ENCODE measurements at regions not wholly inside any gene's neighbourhood (a gene's known extent, or its start where the extent isn't known, plus 50 kb on each side); places are given as distances from the start of the nearest gene placed in this dataset.
"Not testable (repeated sequence)": the region's sequence is repeated elsewhere in the genome, so short reads cannot be mapped to it uniquely, and the experiment has no call there.

DNA sequence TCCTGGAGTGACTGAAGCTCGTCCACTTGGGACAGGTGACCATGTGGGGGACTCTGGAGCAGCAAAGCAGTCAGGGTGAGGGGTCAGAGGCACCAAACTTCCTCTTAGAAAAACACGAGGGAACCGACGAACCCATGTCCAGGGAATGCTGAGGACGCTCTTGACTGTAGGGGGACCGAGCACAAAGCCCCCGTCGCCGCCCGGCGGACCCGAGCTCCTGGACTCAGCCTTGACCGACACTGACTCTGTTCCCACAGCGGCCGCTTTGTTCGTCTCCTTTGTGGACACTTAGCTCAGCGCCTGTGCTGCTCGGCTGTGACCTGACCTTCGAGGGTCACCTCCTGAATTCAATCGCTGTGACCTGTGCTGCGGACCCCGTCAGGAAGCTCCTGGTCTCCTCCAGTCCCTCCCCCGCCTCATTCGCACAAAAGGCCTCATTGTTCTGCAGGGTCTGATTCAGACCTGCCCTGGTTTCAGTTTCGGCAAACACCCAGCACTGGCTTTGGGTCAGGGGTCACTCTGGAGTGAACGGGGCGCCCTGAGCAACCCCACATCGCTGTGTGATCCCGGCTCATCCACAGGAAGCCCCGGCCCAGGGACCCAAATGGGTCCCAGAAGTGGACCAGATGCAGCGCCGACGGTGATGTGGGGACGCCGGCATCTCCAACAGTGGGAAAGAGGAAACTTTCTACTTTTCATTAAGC is 454.8 kb downstream of the PREX1 start (continued):
- TF ChIP-seq MED8 (CRISPR knock-in tag; IDR thresholded peaks at IDR 0.05; ENCODE audit: insufficient replicate concordance), result peak; percentile 96
- TF ChIP-seq ZNF160 (CRISPR knock-in tag; IDR thresholded peaks at IDR 0.05), result peak; percentile 73; the same call in 1 of the 2 replicates
- TF ChIP-seq SP1 (IDR thresholded peaks at IDR 0.05); CBX2 (IDR thresholded peaks at IDR 0.05; ENCODE audit: low read depth, low read length): not testable (repeated sequence)
- TF ChIP-seq SP1 (CRISPR knock-in tag; IDR thresholded peaks at IDR 0.05), result 0 out of 2 replicates have a peak, but pooled peaks have one; percentile 40
- TF ChIP-seq, protein P1, sequence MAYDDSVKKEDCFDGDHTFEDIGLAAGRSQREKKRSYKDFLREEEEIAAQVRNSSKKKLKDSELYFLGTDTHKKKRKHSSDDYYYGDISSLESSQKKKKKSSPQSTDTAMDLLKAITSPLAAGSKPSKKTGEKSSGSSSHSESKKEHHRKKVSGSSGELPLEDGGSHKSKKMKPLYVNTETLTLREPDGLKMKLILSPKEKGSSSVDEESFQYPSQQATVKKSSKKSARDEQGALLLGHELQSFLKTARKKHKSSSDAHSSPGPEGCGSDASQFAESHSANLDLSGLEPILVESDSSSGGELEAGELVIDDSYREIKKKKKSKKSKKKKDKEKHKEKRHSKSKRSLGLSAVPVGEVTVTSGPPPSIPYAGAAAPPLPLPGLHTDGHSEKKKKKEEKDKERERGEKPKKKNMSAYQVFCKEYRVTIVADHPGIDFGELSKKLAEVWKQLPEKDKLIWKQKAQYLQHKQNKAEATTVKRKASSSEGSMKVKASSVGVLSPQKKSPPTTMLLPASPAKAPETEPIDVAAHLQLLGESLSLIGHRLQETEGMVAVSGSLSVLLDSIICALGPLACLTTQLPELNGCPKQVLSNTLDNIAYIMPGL (CRISPR knock-in tag; IDR thresholded peaks at IDR 0.05; ENCODE audit: borderline replicate concordance in 1 of 2, low read depth in 1 of 2), result peak; percentile 52 to 82
- TF ChIP-seq, protein P2, sequence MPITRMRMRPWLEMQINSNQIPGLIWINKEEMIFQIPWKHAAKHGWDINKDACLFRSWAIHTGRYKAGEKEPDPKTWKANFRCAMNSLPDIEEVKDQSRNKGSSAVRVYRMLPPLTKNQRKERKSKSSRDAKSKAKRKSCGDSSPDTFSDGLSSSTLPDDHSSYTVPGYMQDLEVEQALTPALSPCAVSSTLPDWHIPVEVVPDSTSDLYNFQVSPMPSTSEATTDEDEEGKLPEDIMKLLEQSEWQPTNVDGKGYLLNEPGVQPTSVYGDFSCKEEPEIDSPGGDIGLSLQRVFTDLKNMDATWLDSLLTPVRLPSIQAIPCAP (CRISPR knock-in tag; IDR thresholded peaks at IDR 0.05; ENCODE audit: low read depth), result peak; percentile 98
- peak; percentile 91 for TF ChIP-seq ASH2L (IDR thresholded peaks at IDR 0.05; ENCODE audit: insufficient read length, low read depth, low read length)
- TF ChIP-seq, protein P3, sequence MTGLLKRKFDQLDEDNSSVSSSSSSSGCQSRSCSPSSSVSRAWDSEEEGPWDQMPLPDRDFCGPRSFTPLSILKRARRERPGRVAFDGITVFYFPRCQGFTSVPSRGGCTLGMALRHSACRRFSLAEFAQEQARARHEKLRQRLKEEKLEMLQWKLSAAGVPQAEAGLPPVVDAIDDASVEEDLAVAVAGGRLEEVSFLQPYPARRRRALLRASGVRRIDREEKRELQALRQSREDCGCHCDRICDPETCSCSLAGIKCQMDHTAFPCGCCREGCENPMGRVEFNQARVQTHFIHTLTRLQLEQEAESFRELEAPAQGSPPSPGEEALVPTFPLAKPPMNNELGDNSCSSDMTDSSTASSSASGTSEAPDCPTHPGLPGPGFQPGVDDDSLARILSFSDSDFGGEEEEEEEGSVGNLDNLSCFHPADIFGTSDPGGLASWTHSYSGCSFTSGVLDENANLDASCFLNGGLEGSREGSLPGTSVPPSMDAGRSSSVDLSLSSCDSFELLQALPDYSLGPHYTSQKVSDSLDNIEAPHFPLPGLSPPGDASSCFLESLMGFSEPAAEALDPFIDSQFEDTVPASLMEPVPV (CRISPR knock-in tag; IDR thresholded peaks at IDR 0.05), result peak; percentile 66; the same call in 1 of the 2 replicates
- peak; percentile 83 for TF ChIP-seq HHEX (CRISPR knock-in tag; IDR thresholded peaks at IDR 0.05)
- TF ChIP-seq ZNF678 (CRISPR knock-in tag; IDR thresholded peaks at IDR 0.05), result peak; percentile 69; the same call in 1 of the 2 replicates
- TF ChIP-seq ZNF878 (CRISPR knock-in tag; IDR thresholded peaks at IDR 0.05), result peak; percentile 61; the same call in 1 of the 2 replicates
- TF ChIP-seq CBX2 (CRISPR knock-in tag; IDR thresholded peaks at IDR 0.05; ENCODE audit: low read depth), result peak; percentile 84; the same call in 1 of the 2 replicates
- peak; percentile 85 for TF ChIP-seq ZZZ3 (CRISPR knock-in tag; IDR thresholded peaks at IDR 0.05; ENCODE audit: borderline replicate concordance)
- peak; percentile 18; the same call in 1 of the 2 replicates for TF ChIP-seq SMC3 (IDR thresholded peaks at IDR 0.05; ENCODE audit: low read length)
- TF ChIP-seq IRF2 (CRISPR knock-in tag; IDR thresholded peaks at IDR 0.05), result peak; percentile 96
- TF ChIP-seq ONECUT2 (CRISPR knock-in tag; IDR thresholded peaks at IDR 0.05), result peak; percentile 65; the same call in 1 of the 2 replicates
- TF ChIP-seq HOXA3 (CRISPR knock-in tag; IDR thresholded peaks at IDR 0.05), result peak; percentile 97
- peak; percentile 73; the same call in 1 of the 2 replicates for TF ChIP-seq ATF7-NPFF (CRISPR knock-in tag; IDR thresholded peaks at IDR 0.05; ENCODE audit: low read depth)
- peak; percentile 90 for TF ChIP-seq ZNF230 (CRISPR knock-in tag; IDR thresholded peaks at IDR 0.05)
- peak; percentile 41 for TF ChIP-seq MAZ (IDR thresholded peaks at IDR 0.05; ENCODE audit: borderline replicate concordance, low read depth, low read length)
- peak; percentile 74 for TF ChIP-seq MAZ (CRISPR knock-in tag; IDR thresholded peaks at IDR 0.05; ENCODE audit: low read depth)
- TF ChIP-seq, protein P4, sequence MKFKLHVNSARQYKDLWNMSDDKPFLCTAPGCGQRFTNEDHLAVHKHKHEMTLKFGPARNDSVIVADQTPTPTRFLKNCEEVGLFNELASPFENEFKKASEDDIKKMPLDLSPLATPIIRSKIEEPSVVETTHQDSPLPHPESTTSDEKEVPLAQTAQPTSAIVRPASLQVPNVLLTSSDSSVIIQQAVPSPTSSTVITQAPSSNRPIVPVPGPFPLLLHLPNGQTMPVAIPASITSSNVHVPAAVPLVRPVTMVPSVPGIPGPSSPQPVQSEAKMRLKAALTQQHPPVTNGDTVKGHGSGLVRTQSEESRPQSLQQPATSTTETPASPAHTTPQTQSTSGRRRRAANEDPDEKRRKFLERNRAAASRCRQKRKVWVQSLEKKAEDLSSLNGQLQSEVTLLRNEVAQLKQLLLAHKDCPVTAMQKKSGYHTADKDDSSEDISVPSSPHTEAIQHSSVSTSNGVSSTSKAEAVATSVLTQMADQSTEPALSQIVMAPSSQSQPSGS (CRISPR knock-in tag; IDR thresholded peaks at IDR 0.05), result peak; percentile 94
- TF ChIP-seq FOXO1 (CRISPR knock-in tag; IDR thresholded peaks at IDR 0.05), result peak; percentile 95
- TF ChIP-seq ZNF550 (CRISPR knock-in tag; IDR thresholded peaks at IDR 0.05; ENCODE audit: borderline replicate concordance), result peak; percentile 85; the same call in 1 of the 2 replicates
